Fibroblast of the aortic adventitia (primary cell): ENCODE measurements at regions not wholly inside any gene's neighbourhood (a gene's known extent, or its start where the extent isn't known, plus 50 kb on each side); places are given as distances from the start of the nearest gene placed in this dataset.
"Not testable (repeated sequence)": the region's sequence is repeated elsewhere in the genome, so short reads cannot be mapped to it uniquely, and the experiment has no call there.

ENCODE experiments used
- DNase-seq: peaks from one replicate; pipeline ENCODE4 v3.0.0-alpha.2; 2010; ENCODE audit warnings: low read depth
- H3K4me3 ChIP-seq: 2 replicates; pipeline ENCODE4 v1.5.1; 2011; ENCODE audit warnings: low read depth, mild to moderate bottlenecking, control low read depth, low read length, moderate library complexity
- CTCF ChIP-seq: IDR thresholded peaks from 2 replicates; pipeline ENCODE4 v1.5.1; 2011; ENCODE audit warnings: mild to moderate bottlenecking, low read length, control low read depth, inconsistent platforms; ENCODE audit not compliant: insufficient read depth

GRCh38 chr18:1357724-1358123 lies 453.1 kb downstream of the ADCYAP1 start:
- TF ChIP-seq CTCF: no peak
- DNase-seq: no peak

GRCh38 chr18:1361936-1362335 lies 457.3 kb downstream of the ADCYAP1 start:
- no peak for DNase-seq
- TF ChIP-seq CTCF: no peak
- no peak overlapping the region for H3K4me3 ChIP-seq

More at GRCh38 chr18:1357724-1358123, 453.1 kb downstream of the ADCYAP1 start:
- no peak overlapping the region for H3K4me3 ChIP-seq

- DNase-seq: no peak
- TF ChIP-seq CTCF: no peak
- H3K4me3 ChIP-seq: no peak overlapping the region
Observed at GRCh38 chr18:1370552-1370951, 465.9 kb downstream of the ADCYAP1 start.

- no peak for DNase-seq
- no peak for TF ChIP-seq CTCF
- H3K4me3 ChIP-seq: no peak overlapping the region
Observed at GRCh38 chr18:1371724-1372123, 467.1 kb downstream of the ADCYAP1 start.

- TF ChIP-seq CTCF: no peak
- no peak for DNase-seq
- no peak overlapping the region for H3K4me3 ChIP-seq
Observed at GRCh38 chr18:1383465-1383864, 478.8 kb downstream of the ADCYAP1 start.

GRCh38 chr18:1388468-1388867 lies 483.8 kb downstream of the ADCYAP1 start:
- not testable (repeated sequence) for DNase-seq, H3K4me3 ChIP-seq

GRCh38 chr18:1392046-1392445 lies 487.4 kb downstream of the ADCYAP1 start:
- no peak for TF ChIP-seq CTCF
- no peak overlapping the region for H3K4me3 ChIP-seq
- no peak for DNase-seq
